WTC11 (cell line): ENCODE measurements at regions not wholly inside any gene's neighbourhood (a gene's known extent, or its start where the extent isn't known, plus 50 kb on each side); places are given as distances from the start of the nearest gene placed in this dataset.

Experiments
- ATAC-seq: fragments of 200-7000 bp; cut with Tn5 transposase; 2 replicates; pipeline ENCODE4 v1.10.0; 2021; ENCODE audit warnings: mild to moderate bottlenecking, moderate library complexity
- CTCF ChIA-PET: fragments of 300-600 bp; sonication (Branson Sonifier 250); formaldehyde crosslinking; loops from one replicate; lab custom pipeline; 2021; ENCODE audit warnings: antibody characterized with exemption; lab: Charles Lee
- POLR2A ChIA-PET: fragments of 350-600 bp; sonication (Branson Sonifier 250); formaldehyde crosslinking; loops from one replicate; lab custom pipeline; 2021; ENCODE audit warnings: antibody characterized with exemption; lab: Charles Lee
- DNase-seq: peaks from one replicate; pipeline ENCODE4 v3.0.0; 2021; ENCODE audit warnings: low spot score
- H3K27ac Mint-ChIP-seq: 2 replicates; pipeline ENCODE4 v1.8.0; 2021; ENCODE audit warnings: mixed read lengths
- H3K27me3 Mint-ChIP-seq: 2 replicates; pipeline ENCODE4 v1.8.0; 2021; ENCODE audit warnings: low read depth, mild to moderate bottlenecking, moderate library complexity, mixed read lengths
- H3K36me3 Mint-ChIP-seq: 2 replicates; pipeline ENCODE4 v1.8.0; 2021; ENCODE audit warnings: mixed read lengths
- H3K4me1 Mint-ChIP-seq: 2 replicates; pipeline ENCODE4 v1.8.0; 2022; ENCODE audit warnings: mixed read lengths
- H3K4me3 Mint-ChIP-seq: 2 replicates; pipeline ENCODE4 v1.8.0; 2021; ENCODE audit warnings: mild to moderate bottlenecking, moderate library complexity, mixed read lengths
- H3K9me3 Mint-ChIP-seq: 2 replicates; pipeline ENCODE4 v1.8.0; 2021; ENCODE audit warnings: mixed read lengths
- CBFB ChIP-seq: sonication (generic); formaldehyde crosslinking; IDR thresholded peaks from 2 replicates; pipeline ENCODE4 v1.8.1; 2022; ENCODE audit warnings: mild to moderate bottlenecking, low read depth, missing genetic modification reagents
- EMX1 ChIP-seq: fragments of 250-450 bp; sonication (Bioruptor Pico); IDR thresholded peaks from 2 replicates; pipeline ENCODE4 v1.8.0; 2021; ENCODE audit warnings: mild to moderate bottlenecking
- ETV6 ChIP-seq: sonication (generic); formaldehyde crosslinking; IDR thresholded peaks from 2 replicates; pipeline ENCODE4 v1.8.1; 2022; ENCODE audit warnings: mild to moderate bottlenecking, missing genetic modification reagents
- FOXJ3 ChIP-seq: sonication (generic); formaldehyde crosslinking; IDR thresholded peaks from 2 replicates; pipeline ENCODE4 v1.9.0; 2021; ENCODE audit warnings: missing genetic modification reagents, mild to moderate bottlenecking, borderline replicate concordance
- FOXP4 ChIP-seq: sonication (generic); formaldehyde crosslinking; IDR thresholded peaks from 2 replicates; pipeline ENCODE4 v1.8.0; 2022; ENCODE audit warnings: mild to moderate bottlenecking, missing genetic modification reagents
- KAT7 ChIP-seq: sonication (generic); formaldehyde crosslinking; IDR thresholded peaks from 2 replicates; pipeline ENCODE4 v1.8.1; 2023; ENCODE audit warnings: missing genetic modification reagents, mild to moderate bottlenecking, borderline replicate concordance
- MYBL2 ChIP-seq: sonication (generic); formaldehyde crosslinking; IDR thresholded peaks from 2 replicates; pipeline ENCODE4 v1.8.1; 2023; ENCODE audit warnings: mild to moderate bottlenecking, moderate library complexity, missing genetic modification reagents
- NFATC4 ChIP-seq: fragments of 250-450 bp; sonication (Bioruptor Pico); IDR thresholded peaks from 2 replicates; pipeline ENCODE4 v1.9.0; 2021; ENCODE audit warnings: mild to moderate bottlenecking
- OVOL2 ChIP-seq: fragments of 250-450 bp; sonication (Bioruptor Pico); IDR thresholded peaks from 2 replicates; pipeline ENCODE4 v1.9.0; 2021; ENCODE audit warnings: mild to moderate bottlenecking, borderline replicate concordance
- SMAD3 ChIP-seq: sonication (generic); formaldehyde crosslinking; IDR thresholded peaks from 2 replicates; pipeline ENCODE4 v1.8.0; 2022; ENCODE audit warnings: missing genetic modification reagents, mild to moderate bottlenecking, borderline replicate concordance
- TEAD1 ChIP-seq: sonication (generic); formaldehyde crosslinking; IDR thresholded peaks from 2 replicates; pipeline ENCODE4 v1.8.0; 2022; ENCODE audit warnings: mild to moderate bottlenecking, missing genetic modification reagents
- TP53 ChIP-seq: sonication (generic); formaldehyde crosslinking; IDR thresholded peaks from 2 replicates; pipeline ENCODE4 v1.8.1; 2023; ENCODE audit warnings: mild to moderate bottlenecking, missing genetic modification reagents
- ZBTB43 ChIP-seq: sonication (generic); formaldehyde crosslinking; IDR thresholded peaks from 2 replicates; pipeline ENCODE4 v1.8.1; 2023; ENCODE audit warnings: mild to moderate bottlenecking, missing genetic modification reagents
- ZMAT4 ChIP-seq: fragments of 250-450 bp; sonication (Bioruptor Pico); IDR thresholded peaks from 2 replicates; pipeline ENCODE4 v1.9.0; 2021; ENCODE audit warnings: mild to moderate bottlenecking
- ZNF138 ChIP-seq: sonication (generic); formaldehyde crosslinking; conservative IDR thresholded peaks from 2 replicates; pipeline ENCODE4 v1.8.1; 2022; ENCODE audit warnings: mild to moderate bottlenecking, moderate library complexity, missing genetic modification reagents
- ZNF219 ChIP-seq: sonication (generic); formaldehyde crosslinking; IDR thresholded peaks from 2 replicates; pipeline ENCODE4 v1.8.0; 2023; ENCODE audit warnings: missing genetic modification reagents, mild to moderate bottlenecking, borderline replicate concordance
- ZNF263 ChIP-seq: sonication (generic); formaldehyde crosslinking; IDR thresholded peaks from 2 replicates; pipeline ENCODE4 v1.8.1; 2022; ENCODE audit warnings: low read depth, mild to moderate bottlenecking, moderate library complexity, missing genetic modification reagents
- ZNF416 ChIP-seq: fragments of 250-450 bp; sonication (Bioruptor Pico); IDR thresholded peaks from 2 replicates; pipeline ENCODE4 v1.9.0; 2021; ENCODE audit warnings: mild to moderate bottlenecking, inconsistent platforms
- ZNF671 ChIP-seq: fragments of 250-450 bp; sonication (Bioruptor Pico); IDR thresholded peaks from 2 replicates; pipeline ENCODE4 v1.8.0; 2021; ENCODE audit warnings: mild to moderate bottlenecking
- TF ChIP-seq, protein P1 (sequence below): sonication (generic); formaldehyde crosslinking; IDR thresholded peaks from 2 replicates; pipeline ENCODE4 v1.8.1; 2023; ENCODE audit warnings: mild to moderate bottlenecking, missing genetic modification reagents, moderate library complexity
- TF ChIP-seq, protein P2 (sequence below): sonication (generic); formaldehyde crosslinking; IDR thresholded peaks from 2 replicates; pipeline ENCODE4 v1.8.0; 2022; ENCODE audit warnings: missing genetic modification reagents

GRCh38 chr2:181234487-181234891 lies 222.7 kb upstream of the ITGA4 start:
- ATAC-seq (peak; percentile 67), DNase-seq (no peak)
- Mint-ChIP-seq H3K27me3 (no peaks in the 10 kb centered on the region), H3K4me3 (no peak overlapping the region), H3K9me3 (no peaks in the 10 kb centered on the region), H3K27ac (no peak overlapping the region), H3K36me3 (no peaks in the 10 kb centered on the region), H3K4me1 (peaks cover 15% of the 10 kb centered on the region)
- ChIA-PET POLR2A (no interaction called here), CTCF (interaction anchor here (2.0 kb wide), 1 partner anchor 223 kb away, joined by 5 read pairs; the partner anchor contains the start of gene ITGA4)
- TF ChIP-seq, protein P1, sequence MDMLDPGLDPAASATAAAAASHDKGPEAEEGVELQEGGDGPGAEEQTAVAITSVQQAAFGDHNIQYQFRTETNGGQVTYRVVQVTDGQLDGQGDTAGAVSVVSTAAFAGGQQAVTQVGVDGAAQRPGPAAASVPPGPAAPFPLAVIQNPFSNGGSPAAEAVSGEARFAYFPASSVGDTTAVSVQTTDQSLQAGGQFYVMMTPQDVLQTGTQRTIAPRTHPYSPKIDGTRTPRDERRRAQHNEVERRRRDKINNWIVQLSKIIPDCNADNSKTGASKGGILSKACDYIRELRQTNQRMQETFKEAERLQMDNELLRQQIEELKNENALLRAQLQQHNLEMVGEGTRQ (CRISPR knock-in tag): no peak
- TF ChIP-seq ZBTB43 (no peak), EMX1 (CRISPR knock-in tag) (no peak), FOXP4 (CRISPR knock-in tag) (no peak)

DNA sequence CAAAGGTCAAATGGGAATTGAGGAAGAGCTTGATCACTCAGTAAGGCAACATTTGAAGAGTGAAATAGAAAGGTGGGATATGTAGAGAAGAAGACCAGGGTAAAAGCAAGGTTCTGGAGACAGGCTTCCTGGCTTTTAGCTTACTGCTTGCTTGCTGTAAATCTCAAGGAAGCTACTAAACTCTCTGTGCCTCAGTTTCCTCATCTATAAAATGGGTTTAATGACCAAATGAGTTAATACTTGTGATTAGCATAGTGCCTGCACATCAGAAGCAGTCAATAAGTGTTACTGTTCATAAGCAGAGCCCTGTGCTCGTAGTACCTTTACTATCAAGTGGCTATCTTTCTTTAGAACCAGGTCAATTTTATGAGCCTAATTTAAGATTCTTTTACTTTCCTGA lies 222.2 kb upstream of the ITGA4 start:
- no peak overlapping the region for H3K27ac Mint-ChIP-seq
- CTCF ChIA-PET: interaction anchor here (2.0 kb wide), 1 partner anchor 223 kb away, joined by 5 read pairs; the partner anchor contains the start of gene ITGA4

More for the DNA sequence above, 222.2 kb upstream of the ITGA4 start:
- H3K9me3 Mint-ChIP-seq: no peaks in the 10 kb centered on the region
- no peak for ATAC-seq
- H3K27me3 Mint-ChIP-seq: no peaks in the 10 kb centered on the region
- H3K4me1 Mint-ChIP-seq: peaks cover 15% of the 10 kb centered on the region
- TF ChIP-seq TEAD1 (CRISPR knock-in tag): no peak
- no peak for TF ChIP-seq TP53 (CRISPR knock-in tag)
- no peak for TF ChIP-seq ETV6
- TF ChIP-seq, protein P1 (CRISPR knock-in tag): no peak
- no peak for TF ChIP-seq NFATC4 (CRISPR knock-in tag)
- TF ChIP-seq ZNF138 (CRISPR knock-in tag): no peak
- no peak for TF ChIP-seq SMAD3 (CRISPR knock-in tag)
- TF ChIP-seq ZNF416: no peak
- TF ChIP-seq, protein P2, sequence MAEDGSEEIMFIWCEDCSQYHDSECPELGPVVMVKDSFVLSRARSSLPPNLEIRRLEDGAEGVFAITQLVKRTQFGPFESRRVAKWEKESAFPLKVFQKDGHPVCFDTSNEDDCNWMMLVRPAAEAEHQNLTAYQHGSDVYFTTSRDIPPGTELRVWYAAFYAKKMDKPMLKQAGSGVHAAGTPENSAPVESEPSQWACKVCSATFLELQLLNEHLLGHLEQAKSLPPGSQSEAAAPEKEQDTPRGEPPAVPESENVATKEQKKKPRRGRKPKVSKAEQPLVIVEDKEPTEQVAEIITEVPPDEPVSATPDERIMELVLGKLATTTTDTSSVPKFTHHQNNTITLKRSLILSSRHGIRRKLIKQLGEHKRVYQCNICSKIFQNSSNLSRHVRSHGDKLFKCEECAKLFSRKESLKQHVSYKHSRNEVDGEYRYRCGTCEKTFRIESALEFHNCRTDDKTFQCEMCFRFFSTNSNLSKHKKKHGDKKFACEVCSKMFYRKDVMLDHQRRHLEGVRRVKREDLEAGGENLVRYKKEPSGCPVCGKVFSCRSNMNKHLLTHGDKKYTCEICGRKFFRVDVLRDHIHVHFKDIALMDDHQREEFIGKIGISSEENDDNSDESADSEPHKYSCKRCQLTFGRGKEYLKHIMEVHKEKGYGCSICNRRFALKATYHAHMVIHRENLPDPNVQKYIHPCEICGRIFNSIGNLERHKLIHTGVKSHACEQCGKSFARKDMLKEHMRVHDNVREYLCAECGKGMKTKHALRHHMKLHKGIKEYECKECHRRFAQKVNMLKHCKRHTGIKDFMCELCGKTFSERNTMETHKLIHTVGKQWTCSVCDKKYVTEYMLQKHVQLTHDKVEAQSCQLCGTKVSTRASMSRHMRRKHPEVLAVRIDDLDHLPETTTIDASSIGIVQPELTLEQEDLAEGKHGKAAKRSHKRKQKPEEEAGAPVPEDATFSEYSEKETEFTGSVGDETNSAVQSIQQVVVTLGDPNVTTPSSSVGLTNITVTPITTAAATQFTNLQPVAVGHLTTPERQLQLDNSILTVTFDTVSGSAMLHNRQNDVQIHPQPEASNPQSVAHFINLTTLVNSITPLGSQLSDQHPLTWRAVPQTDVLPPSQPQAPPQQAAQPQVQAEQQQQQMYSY: no peak
- TF ChIP-seq CBFB (CRISPR knock-in tag): no peak
- no peak for TF ChIP-seq ZNF263 (CRISPR knock-in tag)
- TF ChIP-seq ZMAT4 (CRISPR knock-in tag): no peak
- TF ChIP-seq OVOL2 (CRISPR knock-in tag): no peak
- TF ChIP-seq ZNF219 (CRISPR knock-in tag): no peak
- no peak for TF ChIP-seq ZNF671
- no peak for TF ChIP-seq MYBL2 (CRISPR knock-in tag)
- no peak for TF ChIP-seq FOXJ3 (CRISPR knock-in tag)
- TF ChIP-seq KAT7: no peak
- no peak for TF ChIP-seq ZBTB43
- POLR2A ChIA-PET: no interaction called here
- DNase-seq: no peak
- H3K4me3 Mint-ChIP-seq: no peak overlapping the region
- H3K36me3 Mint-ChIP-seq: no peaks in the 10 kb centered on the region
